ENCODE measurements at regions not wholly inside any gene's neighbourhood (a gene's known extent, or its start where the extent isn't known, plus 50 kb on each side); places are given as distances from the start of the nearest gene placed in this dataset.

- no peak overlapping the region for H3K4me3 ChIP-seq (ENCODE audit: low read depth, low read length)
- H3K4me1 ChIP-seq, result no peaks in the 10 kb centered on the region
- POLR2A ChIA-PET, result no interaction called here
- H3K27me3 ChIP-seq (replicated peaks; ENCODE audit: control insufficient read depth, insufficient read depth, low read length), result no peaks in the 10 kb centered on the region
- intact Hi-C loops (cut with micrococcal nuclease; ENCODE audit: unreplicated experiment), result no loop called here
- CTCF ChIA-PET, result no interaction called here
- no peaks in the 10 kb centered on the region for H3K9me3 Mint-ChIP-seq (ENCODE audit: unreplicated experiment)
- peaks cover 2% of the 10 kb centered on the region for H3K27me3 Mint-ChIP-seq (ENCODE audit: insufficient read depth, unreplicated experiment)
- H3K9me3 ChIP-seq, result no peaks in the 10 kb centered on the region
- H3K4me3 Mint-ChIP-seq (ENCODE audit: unreplicated experiment), result no peak overlapping the region
- no peak for DNase-seq
- no peaks in the 10 kb centered on the region for H3K36me3 ChIP-seq (ENCODE audit: control insufficient read depth, insufficient read depth, low read length)
- BruUV-seq (replicated peaks), result no TSS peak
- no peaks in the 10 kb centered on the region for H3K4me1 Mint-ChIP-seq (ENCODE audit: low read depth, unreplicated experiment)
- TF ChIP-seq CTCF (IDR thresholded peaks at IDR 0.05; ENCODE audit: insufficient read depth in 1 of 2, low read depth in 1 of 2, low read length in 1 of 2, severe bottlenecking in 1 of 2, unreplicated experiment in 1 of 2), result no peak
- peaks cover 3% of the 10 kb centered on the region for H3K36me3 Mint-ChIP-seq (ENCODE audit: insufficient read depth, unreplicated experiment)
- no peak overlapping the region for H3K27ac Mint-ChIP-seq (ENCODE audit: unreplicated experiment)
These were observed 56.7 kb upstream of the HUWE1 start for GRCh38 chrX:53743244-53743643.

GRCh38 chrX:53738370-53738906 lies 51.9 kb upstream of the HUWE1 start:
- H3K36me3 Mint-ChIP-seq (ENCODE audit: insufficient read depth, unreplicated experiment), result no peaks in the 10 kb centered on the region
- BruUV-seq (replicated peaks), result no TSS peak

More at GRCh38 chrX:53738370-53738906, 51.9 kb upstream of the HUWE1 start:
- Histone ChIP-seq H3K9me3 (no peaks in the 10 kb centered on the region), H3K4me3 (ENCODE audit: low read depth, low read length) (no peak overlapping the region), H3K27me3 (replicated peaks; ENCODE audit: control insufficient read depth, insufficient read depth, low read length) (no peaks in the 10 kb centered on the region), H3K36me3 (ENCODE audit: control insufficient read depth, insufficient read depth, low read length) (no peaks in the 10 kb centered on the region), H3K4me1 (no peaks in the 10 kb centered on the region)
- TF ChIP-seq CTCF (IDR thresholded peaks at IDR 0.05; ENCODE audit: insufficient read depth in 1 of 2, low read depth in 1 of 2, low read length in 1 of 2, severe bottlenecking in 1 of 2, unreplicated experiment in 1 of 2), result no peak
- intact Hi-C loops (cut with micrococcal nuclease; ENCODE audit: unreplicated experiment), result no loop called here
- no peaks in the 10 kb centered on the region for H3K4me1 Mint-ChIP-seq (ENCODE audit: low read depth, unreplicated experiment)
- peaks cover 6% of the 10 kb centered on the region for H3K27me3 Mint-ChIP-seq (ENCODE audit: insufficient read depth, unreplicated experiment)
- no peak overlapping the region for H3K27ac Mint-ChIP-seq (ENCODE audit: unreplicated experiment)
- ChIA-PET CTCF (no interaction called here), POLR2A (no interaction called here)
- H3K4me3 Mint-ChIP-seq (ENCODE audit: unreplicated experiment), result no peak overlapping the region
- no peak for DNase-seq
- H3K9me3 Mint-ChIP-seq (ENCODE audit: unreplicated experiment), result no peaks in the 10 kb centered on the region

Data from Caco-2 (cell line).